ENCODE measurements at regions not wholly inside any gene's neighbourhood (a gene's known extent, or its start where the extent isn't known, plus 50 kb on each side); places are given as distances from the start of the nearest gene placed in this dataset.

DNA sequence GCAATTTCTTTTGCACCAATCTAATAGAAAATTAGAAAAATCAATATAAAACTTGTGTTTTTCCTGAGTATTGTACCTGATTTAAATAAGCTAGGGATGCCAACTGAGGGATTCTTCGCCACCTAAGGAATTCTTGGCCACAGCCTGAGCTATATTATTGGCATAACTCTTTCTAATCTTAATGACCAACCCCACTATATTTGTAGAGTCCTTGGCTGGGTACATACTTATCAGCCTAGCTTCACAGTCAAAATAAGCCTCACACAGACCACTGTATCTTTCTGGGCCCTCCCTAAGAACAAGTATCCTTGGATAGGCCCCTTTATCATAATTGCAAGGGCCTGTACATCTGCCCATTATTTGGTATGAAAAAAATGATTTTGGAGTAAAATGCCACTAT is 247.1 kb downstream of the DUSP6 start:
- TF ChIP-seq GATA2 (IDR thresholded peaks at IDR 0.05; ENCODE audit: low read depth, low read length) (no peak), GATA3 (IDR thresholded peaks at IDR 0.05; ENCODE audit: low read depth, low read length) (no peak)
